ENCODE measurements at regions not wholly inside any gene's neighbourhood (a gene's known extent, or its start where the extent isn't known, plus 50 kb on each side); places are given as distances from the start of the nearest gene placed in this dataset.
"Not testable (repeated sequence)": the region's sequence is repeated elsewhere in the genome, so short reads cannot be mapped to it uniquely, and the experiment has no call there.

- no peak for DNase-seq (ENCODE audit: low read depth)
These were observed 447.3 kb upstream of the KCNMB2 start for GRCh38 chr3:178088963-178089362.

GRCh38 chr3:178090899-178091298, 445.3 kb upstream of the KCNMB2 start:
- DNase-seq (ENCODE audit: low read depth), result no peak

GRCh38 chr3:178095522-178095921, 440.7 kb upstream of the KCNMB2 start:
- DNase-seq (ENCODE audit: low read depth), result no peak

DNA sequence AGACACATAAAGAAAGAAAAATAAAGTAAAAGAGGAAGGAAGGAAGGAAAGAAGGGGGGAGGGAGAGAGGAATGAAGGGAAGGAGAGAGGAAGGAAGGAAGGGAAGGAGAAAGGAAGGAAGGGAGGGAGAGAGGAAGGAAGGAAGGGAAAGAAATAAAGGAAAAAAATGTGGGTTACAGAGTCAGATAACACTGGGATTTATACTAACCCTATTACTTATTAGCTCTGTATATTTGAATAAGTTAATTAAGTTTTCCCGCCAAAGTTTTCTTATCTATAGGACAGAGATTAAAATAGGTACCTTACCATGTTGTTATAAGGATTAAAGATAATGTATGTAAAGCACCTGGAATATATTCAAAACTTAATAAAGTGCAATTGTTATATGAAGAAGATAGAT, 439.3 kb upstream of the KCNMB2 start:
- no peak for DNase-seq (ENCODE audit: low read depth)

- peak; percentile 33 for DNase-seq (ENCODE audit: low read depth)
These were observed 438.7 kb upstream of the KCNMB2 start for GRCh38 chr3:178097576-178097975.

DNA sequence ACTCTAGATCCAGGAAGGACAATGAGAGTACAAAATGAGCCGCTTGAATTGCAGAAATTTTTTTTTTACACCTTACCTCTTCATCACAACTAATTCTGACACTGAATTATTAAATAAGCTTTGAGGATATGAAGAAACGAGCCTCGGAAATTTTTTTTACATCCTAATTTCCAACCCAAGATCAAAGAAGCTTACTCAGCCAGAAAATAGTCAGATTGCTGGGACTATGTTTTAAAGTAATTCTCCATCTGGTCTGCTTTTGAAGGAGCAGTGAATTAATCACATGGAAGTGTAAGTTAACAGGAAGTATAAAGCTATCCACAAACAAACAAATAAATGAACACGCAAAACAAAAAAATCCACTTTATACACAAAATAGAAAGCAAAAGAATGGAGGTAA, 437.0 kb upstream of the KCNMB2 start:
- DNase-seq (ENCODE audit: low read depth), result no peak

DNA sequence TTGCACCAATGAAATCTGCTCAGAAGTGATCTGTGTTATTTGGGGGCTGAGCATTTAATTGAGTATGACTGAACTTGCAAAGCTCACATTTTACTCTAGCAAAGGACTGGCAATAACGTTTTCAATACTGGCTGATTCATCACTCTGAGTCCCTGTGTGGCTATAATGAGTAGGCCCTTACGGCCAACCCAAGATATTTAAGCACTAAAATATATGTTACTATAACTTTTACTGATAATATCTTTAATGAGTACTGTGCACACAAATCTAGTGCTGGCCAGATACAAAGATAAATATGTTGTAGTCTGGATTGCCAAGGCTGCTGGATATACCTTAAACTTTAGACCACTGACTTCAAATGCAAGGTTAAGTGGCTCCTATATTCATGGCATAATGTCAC, 436.4 kb upstream of the KCNMB2 start:
- no peak for DNase-seq (ENCODE audit: low read depth)

DNA sequence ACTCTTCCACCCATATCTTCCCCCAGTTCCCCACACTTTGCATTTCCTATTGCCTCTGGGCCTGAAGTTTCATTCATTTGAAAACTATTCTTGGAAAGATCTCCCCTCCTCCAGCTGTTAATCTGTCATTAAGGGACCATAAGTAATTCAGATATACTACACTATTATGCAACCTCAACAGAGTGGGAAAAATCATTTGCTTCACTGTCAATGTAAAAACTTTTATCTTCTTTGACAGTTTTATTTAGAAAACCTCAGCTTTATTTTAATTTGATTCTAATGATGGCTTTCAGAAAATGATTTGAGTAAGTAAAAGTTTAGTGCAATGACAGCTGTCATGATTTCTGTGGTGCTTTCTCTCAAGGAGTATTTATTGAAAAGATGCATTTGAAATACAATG, 435.3 kb upstream of the KCNMB2 start:
- no peak for DNase-seq (ENCODE audit: low read depth)

GRCh38 chr3:178103140-178103539, 433.1 kb upstream of the KCNMB2 start:
- no peak for DNase-seq (ENCODE audit: low read depth)

GRCh38 chr3:178107804-178108203, 428.4 kb upstream of the KCNMB2 start:
- DNase-seq (ENCODE audit: low read depth), result no peak

DNA sequence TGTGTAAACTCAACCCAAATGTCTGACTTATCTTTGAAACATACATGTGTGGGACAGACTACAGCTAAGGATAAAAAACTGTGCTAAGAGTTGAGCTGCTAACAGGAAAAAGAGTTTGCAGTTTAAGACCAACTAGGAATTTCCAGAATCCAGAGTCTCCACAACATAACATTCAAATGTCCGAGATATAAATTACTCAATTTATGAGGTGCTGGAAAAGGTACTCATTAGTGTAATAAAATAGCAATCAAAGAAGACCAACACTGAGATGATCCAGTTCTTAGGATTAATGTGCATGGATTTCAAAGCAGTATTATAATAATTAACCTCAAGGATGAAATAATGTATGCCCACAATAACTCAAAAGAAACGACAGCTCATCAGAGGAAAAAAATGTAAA, 426.5 kb upstream of the KCNMB2 start:
- DNase-seq (ENCODE audit: low read depth), result no peak

- no peak for DNase-seq (ENCODE audit: low read depth)
These were observed 424.1 kb upstream of the KCNMB2 start for GRCh38 chr3:178112134-178112533.

DNA sequence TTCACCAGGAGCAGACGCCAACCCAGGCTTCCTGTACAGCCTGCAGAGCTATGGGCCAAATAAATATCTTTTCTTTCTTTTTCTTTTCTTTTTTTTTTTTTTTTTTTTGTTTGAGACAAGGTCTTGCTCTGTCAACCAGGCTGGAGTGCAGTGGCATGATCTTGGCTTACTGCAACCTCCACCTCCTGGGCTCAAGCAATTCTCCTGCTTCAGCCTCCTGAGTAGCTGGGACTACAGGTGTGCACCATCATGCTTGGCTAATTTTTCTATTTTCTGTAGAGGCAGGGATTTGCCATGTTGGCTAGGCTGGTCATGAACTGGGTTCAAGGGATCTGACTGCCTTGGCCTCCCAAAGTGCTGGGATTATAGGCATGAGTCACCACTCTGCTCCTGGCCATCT, 423.7 kb upstream of the KCNMB2 start:
- DNase-seq (ENCODE audit: low read depth), result not testable (repeated sequence)

- no peak for DNase-seq (ENCODE audit: low read depth)
These were observed 418.6 kb upstream of the KCNMB2 start for GRCh38 chr3:178117641-178118040.

- DNase-seq (ENCODE audit: low read depth), result not testable (repeated sequence)
These were observed 416.5 kb upstream of the KCNMB2 start for GRCh38 chr3:178119608-178120295.

DNA sequence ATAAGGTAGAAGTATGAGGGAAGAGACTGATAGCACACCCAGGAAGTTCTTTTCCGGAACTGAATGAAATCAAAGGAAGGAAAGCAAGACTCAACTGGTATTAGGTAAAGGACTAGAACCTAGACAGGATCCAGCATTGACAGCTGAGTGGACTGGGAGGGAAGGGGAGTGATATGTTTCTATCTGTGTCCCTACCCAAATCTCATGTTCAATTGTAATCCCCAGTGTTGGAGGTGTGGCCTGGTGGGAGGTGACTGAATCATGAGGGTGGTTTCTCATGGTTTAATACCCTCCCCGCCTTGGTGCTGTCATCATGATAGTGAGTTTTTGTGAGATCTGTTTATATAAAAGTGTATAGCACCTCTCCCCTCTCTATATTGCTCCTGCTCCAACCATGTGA, 415.9 kb upstream of the KCNMB2 start:
- DNase-seq (ENCODE audit: low read depth), result no peak

GRCh38 chr3:178126686-178127085, 409.6 kb upstream of the KCNMB2 start:
- DNase-seq (ENCODE audit: low read depth), result no peak

GRCh38 chr3:178127221-178127620, 409.0 kb upstream of the KCNMB2 start:
- no peak for DNase-seq (ENCODE audit: low read depth)

- no peak for DNase-seq (ENCODE audit: low read depth)
These were observed 407.1 kb upstream of the KCNMB2 start for GRCh38 chr3:178129109-178129508.

GRCh38 chr3:178131801-178132200, 404.4 kb upstream of the KCNMB2 start:
- DNase-seq (ENCODE audit: low read depth), result no peak

GRCh38 chr3:178137206-178137605, 399.0 kb upstream of the KCNMB2 start:
- DNase-seq (ENCODE audit: low read depth), result peak; percentile 17

DNA sequence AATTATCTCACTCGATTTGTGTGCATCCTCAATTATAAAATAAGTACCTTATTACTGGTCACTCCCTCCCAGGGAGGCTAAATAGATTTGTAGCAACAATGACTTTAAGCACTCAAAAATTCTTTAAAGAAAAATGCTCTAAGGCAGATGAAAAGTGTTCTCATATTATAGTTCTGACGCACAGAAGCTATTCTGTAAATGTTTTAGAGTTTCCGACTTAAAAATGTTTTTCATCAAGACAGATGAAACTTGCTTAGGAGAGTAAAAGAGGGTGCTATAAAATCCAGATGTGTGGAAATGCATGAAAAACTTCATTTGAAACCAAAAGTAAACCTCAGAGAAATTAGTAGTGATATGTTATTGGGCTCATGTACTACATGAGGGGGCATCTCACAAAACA, 398.4 kb upstream of the KCNMB2 start:
- DNase-seq (ENCODE audit: low read depth), result no peak

GRCh38 chr3:178139116-178139515, 397.1 kb upstream of the KCNMB2 start:
- no peak for DNase-seq (ENCODE audit: low read depth)

Measured in RPMI7951 (cell line).